ENCODE measurements at regions not wholly inside any gene's neighbourhood (a gene's known extent, or its start where the extent isn't known, plus 50 kb on each side); places are given as distances from the start of the nearest gene placed in this dataset.

DNA sequence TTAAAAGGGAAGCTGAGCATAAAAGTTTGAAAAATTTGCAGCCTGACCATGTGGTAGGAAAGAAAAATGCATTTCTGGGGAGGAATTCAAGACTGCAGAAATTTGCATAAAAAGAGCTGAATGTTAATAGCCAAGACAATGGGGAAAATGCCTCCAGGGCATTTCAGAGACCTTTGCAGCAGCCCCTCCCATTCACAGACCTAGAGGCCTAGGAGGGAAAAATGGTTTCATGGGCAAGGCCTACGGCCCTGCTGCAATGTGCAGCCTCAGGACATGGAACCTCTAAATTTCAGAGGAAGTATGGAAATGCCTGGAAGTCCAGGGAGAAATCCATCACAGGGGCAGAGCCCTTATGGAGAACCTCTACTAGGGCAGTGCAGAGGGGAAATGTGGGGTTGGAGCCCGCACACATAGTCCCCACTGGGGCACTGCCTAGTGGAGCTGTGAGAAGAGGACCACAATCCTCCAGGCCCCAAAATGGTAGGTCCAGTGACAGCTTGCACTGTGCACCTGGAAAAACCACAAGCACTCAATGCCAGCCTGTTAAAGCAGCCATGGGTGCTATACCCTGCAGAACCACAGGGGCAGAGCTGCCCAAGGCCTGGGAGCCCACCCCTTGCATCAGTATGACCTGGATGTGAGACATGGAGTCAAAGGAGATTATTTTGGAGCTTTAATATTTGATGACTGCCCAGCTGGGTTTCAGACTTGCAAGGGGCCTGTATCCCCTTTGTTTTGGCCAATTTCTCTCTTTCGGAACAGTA, 243.8 kb downstream of the DNAJB9 start:
- Histone ChIP-seq H3K36me3 (ENCODE audit: control insufficient read depth in 2 of 3, insufficient read depth in 3 of 3, low read length in 3 of 3) (no peaks in the 10 kb centered on the region), H3K27me3 (ENCODE audit: control insufficient read depth, insufficient read depth, low read length) (no peaks in the 10 kb centered on the region), H3K9ac (ENCODE audit: low read length in 3 of 3) (no peak overlapping the region), H3K4me1 (ENCODE audit: control insufficient read depth in 2 of 3, insufficient read depth in 2 of 3, low read depth in 1 of 3, low read length in 3 of 3) (no peaks in the 10 kb centered on the region), H3K27ac (ENCODE audit: low read depth in 2 of 2, low read length in 2 of 2) (no peak overlapping the region), H3K9me3 (ENCODE audit: control insufficient read depth in 2 of 3, insufficient read depth in 1 of 3, low read length in 3 of 3) (no peaks in the 10 kb centered on the region), H3K4me3 (ENCODE audit: low read length in 3 of 3) (no peak overlapping the region)
- DNase-seq = no peak
- intact Hi-C loops (cut with DNase I) = no loop called here
- TF ChIP-seq, protein P1, sequence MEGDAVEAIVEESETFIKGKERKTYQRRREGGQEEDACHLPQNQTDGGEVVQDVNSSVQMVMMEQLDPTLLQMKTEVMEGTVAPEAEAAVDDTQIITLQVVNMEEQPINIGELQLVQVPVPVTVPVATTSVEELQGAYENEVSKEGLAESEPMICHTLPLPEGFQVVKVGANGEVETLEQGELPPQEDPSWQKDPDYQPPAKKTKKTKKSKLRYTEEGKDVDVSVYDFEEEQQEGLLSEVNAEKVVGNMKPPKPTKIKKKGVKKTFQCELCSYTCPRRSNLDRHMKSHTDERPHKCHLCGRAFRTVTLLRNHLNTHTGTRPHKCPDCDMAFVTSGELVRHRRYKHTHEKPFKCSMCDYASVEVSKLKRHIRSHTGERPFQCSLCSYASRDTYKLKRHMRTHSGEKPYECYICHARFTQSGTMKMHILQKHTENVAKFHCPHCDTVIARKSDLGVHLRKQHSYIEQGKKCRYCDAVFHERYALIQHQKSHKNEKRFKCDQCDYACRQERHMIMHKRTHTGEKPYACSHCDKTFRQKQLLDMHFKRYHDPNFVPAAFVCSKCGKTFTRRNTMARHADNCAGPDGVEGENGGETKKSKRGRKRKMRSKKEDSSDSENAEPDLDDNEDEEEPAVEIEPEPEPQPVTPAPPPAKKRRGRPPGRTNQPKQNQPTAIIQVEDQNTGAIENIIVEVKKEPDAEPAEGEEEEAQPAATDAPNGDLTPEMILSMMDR (IDR thresholded peaks at IDR 0.05; ENCODE audit: borderline replicate concordance, extremely low read depth, insufficient read depth) = no peak
- FAIRE-seq = no peak

DNA sequence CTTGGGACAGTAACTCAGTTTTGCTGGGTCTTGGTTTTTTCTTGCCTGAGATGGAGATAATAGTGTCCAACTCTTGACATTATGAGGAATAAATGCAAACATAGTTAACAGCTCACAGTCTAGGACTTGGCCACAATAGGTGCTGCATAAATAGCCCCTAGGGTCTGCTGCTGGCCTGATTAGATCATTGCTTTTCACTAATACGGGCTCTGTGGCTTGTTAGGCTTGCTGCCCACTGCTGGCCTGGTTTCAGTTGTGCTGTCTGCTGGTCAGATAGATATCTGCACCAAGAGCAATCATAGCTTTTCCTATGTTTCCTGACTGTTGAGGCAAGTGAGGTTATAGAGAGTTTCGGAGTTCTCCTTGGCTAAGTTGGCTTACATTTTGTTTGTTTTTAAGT, 246.1 kb downstream of the DNAJB9 start:
- Histone ChIP-seq H3K4me1 (ENCODE audit: control insufficient read depth in 2 of 3, insufficient read depth in 2 of 3, low read depth in 1 of 3, low read length in 3 of 3) (no peaks in the 10 kb centered on the region), H3K9me3 (ENCODE audit: control insufficient read depth in 2 of 3, insufficient read depth in 1 of 3, low read length in 3 of 3) (no peaks in the 10 kb centered on the region), H3K27ac (ENCODE audit: low read depth in 2 of 2, low read length in 2 of 2) (no peak overlapping the region), H3K27me3 (ENCODE audit: control insufficient read depth, insufficient read depth, low read length) (no peaks in the 10 kb centered on the region), H3K36me3 (ENCODE audit: control insufficient read depth in 2 of 3, insufficient read depth in 3 of 3, low read length in 3 of 3) (no peaks in the 10 kb centered on the region), H3K9ac (ENCODE audit: low read length in 3 of 3) (no peak overlapping the region), H3K4me3 (ENCODE audit: low read length in 3 of 3) (no peak overlapping the region)
- TF ChIP-seq, protein P1 (IDR thresholded peaks at IDR 0.05; ENCODE audit: borderline replicate concordance, extremely low read depth, insufficient read depth) = no peak
- intact Hi-C loops (cut with DNase I) = no loop called here
- DNase-seq = no peak
- no peak for FAIRE-seq

DNA sequence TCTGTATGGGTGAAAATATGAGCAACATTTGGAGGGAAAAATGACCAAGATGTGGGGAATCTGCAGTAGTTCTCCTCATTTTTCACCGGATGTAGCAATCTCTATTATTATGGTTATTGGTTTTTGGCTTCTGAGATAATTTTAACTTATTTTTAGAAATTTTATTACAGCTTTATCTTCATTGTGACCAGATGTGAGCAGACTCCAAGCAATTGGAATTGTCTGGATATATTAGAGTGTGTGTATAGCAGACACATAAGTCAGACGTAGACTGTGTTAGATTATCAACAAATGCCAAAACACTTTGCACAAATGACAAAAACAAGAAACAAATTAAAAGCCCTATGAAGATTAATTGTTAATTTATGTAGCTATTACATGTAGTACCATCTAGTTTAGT, 249.1 kb downstream of the DNAJB9 start:
- TF ChIP-seq, protein P1 (IDR thresholded peaks at IDR 0.05; ENCODE audit: borderline replicate concordance, extremely low read depth, insufficient read depth) = no peak
- H3K36me3 ChIP-seq (ENCODE audit: control insufficient read depth in 2 of 3, insufficient read depth in 3 of 3, low read length in 3 of 3) = no peaks in the 10 kb centered on the region
- H3K4me3 ChIP-seq (ENCODE audit: low read length in 3 of 3) = no peak overlapping the region
- no peak overlapping the region for H3K9ac ChIP-seq (ENCODE audit: low read length in 3 of 3)
- no peaks in the 10 kb centered on the region for H3K9me3 ChIP-seq (ENCODE audit: control insufficient read depth in 2 of 3, insufficient read depth in 1 of 3, low read length in 3 of 3)
- no peak overlapping the region for H3K27ac ChIP-seq (ENCODE audit: low read depth in 2 of 2, low read length in 2 of 2)
- no peaks in the 10 kb centered on the region for H3K4me1 ChIP-seq (ENCODE audit: control insufficient read depth in 2 of 3, insufficient read depth in 2 of 3, low read depth in 1 of 3, low read length in 3 of 3)
- intact Hi-C loops (cut with DNase I) = no loop called here
- DNase-seq (no peak), FAIRE-seq (no peak)
- H3K27me3 ChIP-seq (ENCODE audit: control insufficient read depth, insufficient read depth, low read length) = no peaks in the 10 kb centered on the region
